ENCODE measurements at regions not wholly inside any gene's neighbourhood (a gene's known extent, or its start where the extent isn't known, plus 50 kb on each side); places are given as distances from the start of the nearest gene placed in this dataset.

- H3K27me3 ChIP-seq (ENCODE audit: control insufficient read depth, insufficient read depth, low read length) = no peaks in the 10 kb centered on the region
- TF ChIP-seq CTCF (IDR thresholded peaks at IDR 0.05; ENCODE audit: insufficient read depth, low read depth, low read length) = no peak
- DNase-seq (ENCODE audit: low read depth) = no peak
- no peaks in the 10 kb centered on the region for H3K36me3 ChIP-seq (ENCODE audit: control insufficient read depth, insufficient read depth, low read length)
- H3K4me3 ChIP-seq (ENCODE audit: low read depth, low read length) = no peak overlapping the region
- ChIA-PET CTCF (no interaction called here), POLR2A (no interaction called here)
Measured at GRCh38 chr18:65363911-65364632, 386.7 kb upstream of the CDH7 start.

DNA sequence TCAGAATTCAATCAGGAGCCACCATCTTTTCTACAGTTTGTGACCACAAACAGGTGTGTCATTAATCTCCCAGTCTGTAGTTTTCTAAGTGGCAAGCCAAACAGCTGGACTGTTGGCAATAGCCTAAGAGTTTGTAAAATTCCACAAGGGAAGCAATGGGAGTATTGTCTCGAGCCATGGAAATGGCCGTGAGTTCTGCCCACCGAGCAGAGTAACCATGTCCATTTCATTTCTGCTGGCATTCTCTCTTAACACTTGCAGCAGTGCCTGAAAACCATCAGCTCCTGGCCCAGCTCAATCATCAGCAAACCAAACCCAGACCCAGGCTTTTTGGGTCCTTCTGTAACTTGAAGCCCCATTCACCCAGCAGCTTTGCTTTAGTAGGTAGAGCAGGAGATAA, 387.8 kb upstream of the CDH7 start:
- H3K36me3 ChIP-seq (ENCODE audit: control insufficient read depth, insufficient read depth, low read length) = no peaks in the 10 kb centered on the region
- POLR2A ChIA-PET = no interaction called here
- no peaks in the 10 kb centered on the region for H3K27me3 ChIP-seq (ENCODE audit: control insufficient read depth, insufficient read depth, low read length)
- no peak for DNase-seq (ENCODE audit: low read depth)
- CTCF ChIA-PET = no interaction called here
- H3K4me3 ChIP-seq (ENCODE audit: low read depth, low read length) = no peak overlapping the region
- no peak for TF ChIP-seq CTCF (IDR thresholded peaks at IDR 0.05; ENCODE audit: insufficient read depth, low read depth, low read length)

DNA sequence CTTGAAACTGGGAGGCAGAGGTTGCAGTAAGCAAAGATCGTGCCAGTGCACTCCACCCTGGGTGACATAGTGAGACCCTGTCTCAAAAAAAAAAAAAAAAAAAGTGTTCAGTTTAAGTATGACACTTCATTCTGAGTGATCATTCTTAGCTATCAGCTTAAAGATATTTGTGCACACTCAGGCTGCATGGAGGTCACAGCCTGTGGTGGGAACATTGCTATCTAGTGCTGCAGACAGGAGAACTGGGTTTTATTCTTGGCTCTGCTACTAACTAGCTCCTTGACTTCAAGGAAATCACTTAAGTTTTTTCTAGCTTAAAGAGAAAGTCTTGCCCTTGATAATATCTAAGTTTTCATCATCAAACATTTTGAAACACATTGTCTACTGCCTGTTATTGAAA, 391.3 kb upstream of the CDH7 start:
- no peaks in the 10 kb centered on the region for H3K36me3 ChIP-seq (ENCODE audit: control insufficient read depth, insufficient read depth, low read length)
- DNase-seq (ENCODE audit: low read depth) = no peak
- ChIA-PET CTCF (no interaction called here), POLR2A (no interaction called here)
- H3K4me3 ChIP-seq (ENCODE audit: low read depth, low read length) = no peak overlapping the region
- TF ChIP-seq CTCF (IDR thresholded peaks at IDR 0.05; ENCODE audit: insufficient read depth, low read depth, low read length) = no peak
- H3K27me3 ChIP-seq (ENCODE audit: control insufficient read depth, insufficient read depth, low read length) = no peaks in the 10 kb centered on the region

DNA sequence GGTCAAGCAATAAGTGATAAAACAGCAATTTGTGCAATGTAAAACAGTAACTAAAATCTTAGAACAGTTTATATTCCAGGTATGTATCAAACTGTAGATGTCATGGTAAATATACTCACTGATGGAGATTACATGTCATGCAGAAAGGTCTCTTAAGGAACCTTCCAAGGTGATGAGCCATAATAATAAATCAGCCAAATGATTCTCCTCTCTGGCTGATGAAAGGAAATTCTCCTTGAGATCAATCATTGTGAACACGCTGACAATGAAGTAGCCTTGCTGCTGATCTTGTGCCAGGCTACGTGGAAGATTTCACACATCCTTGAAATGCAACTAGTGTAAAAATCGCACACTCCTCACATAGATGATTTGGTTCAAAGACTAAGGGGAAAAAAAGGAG, 392.5 kb upstream of the CDH7 start:
- H3K36me3 ChIP-seq (ENCODE audit: control insufficient read depth, insufficient read depth, low read length) = no peaks in the 10 kb centered on the region
- ChIA-PET CTCF (no interaction called here), POLR2A (no interaction called here)
- no peaks in the 10 kb centered on the region for H3K27me3 ChIP-seq (ENCODE audit: control insufficient read depth, insufficient read depth, low read length)
- DNase-seq (ENCODE audit: low read depth) = no peak
- no peak overlapping the region for H3K4me3 ChIP-seq (ENCODE audit: low read depth, low read length)
- TF ChIP-seq CTCF (IDR thresholded peaks at IDR 0.05; ENCODE audit: insufficient read depth, low read depth, low read length) = no peak

GRCh38 chr18:65352186-65352585, 398.6 kb upstream of the CDH7 start:
- TF ChIP-seq CTCF (IDR thresholded peaks at IDR 0.05; ENCODE audit: insufficient read depth, low read depth, low read length) = no peak
- Histone ChIP-seq H3K27me3 (ENCODE audit: control insufficient read depth, insufficient read depth, low read length) (no peaks in the 10 kb centered on the region), H3K36me3 (ENCODE audit: control insufficient read depth, insufficient read depth, low read length) (no peaks in the 10 kb centered on the region), H3K4me3 (ENCODE audit: low read depth, low read length) (no peak overlapping the region)
- ChIA-PET POLR2A (no interaction called here), CTCF (no interaction called here)
- no peak for DNase-seq (ENCODE audit: low read depth)
